Neural progenitor cell (in vitro differentiated cells): ENCODE measurements at regions not wholly inside any gene's neighbourhood (a gene's known extent, or its start where the extent isn't known, plus 50 kb on each side); places are given as distances from the start of the nearest gene placed in this dataset.
A peak's percentile ranks its signal among the peaks of the same experiment; 100 is the strongest.

ENCODE experiments used
- DNase-seq: peaks from one replicate; pipeline ENCODE4 v3.0.0-alpha.2; 2016; ENCODE audit warnings: low spot score
- H2AFZ ChIP-seq: fragments of 200-600 bp; sonication (generic); replicated peaks from 2 replicates; pipeline ENCODE4 v1.6.1; 2016; ENCODE audit warnings: antibody characterized with exemption
- H3F3A ChIP-seq: fragments of 200-600 bp; sonication (generic); 2 replicates; pipeline ENCODE4 v1.6.1; 2016; ENCODE audit warnings: antibody characterized with exemption, low read depth
- H3K27ac ChIP-seq: fragments of 200-600 bp; sonication (generic); 2 replicates; pipeline ENCODE4 v1.5.1; 2016; ENCODE audit warnings: mild to moderate bottlenecking
- H3K27me3 ChIP-seq: fragments of 200-600 bp; sonication (generic); 2 replicates; pipeline ENCODE4 v1.6.1; 2016; ENCODE audit warnings: mild to moderate bottlenecking, moderate library complexity
- H3K36me3 ChIP-seq: fragments of 200-600 bp; sonication (generic); 2 replicates; pipeline ENCODE4 v1.5.1; 2016
- H3K4me1 ChIP-seq: fragments of 200-600 bp; sonication (generic); 2 replicates; pipeline ENCODE4 v1.6.1; 2016; ENCODE audit warnings: mixed run types
- H3K4me2 ChIP-seq: fragments of 200-600 bp; sonication (generic); 2 replicates; pipeline ENCODE4 v1.6.1; 2016
- H3K4me3 ChIP-seq: fragments of 200-600 bp; sonication (generic); 2 replicates; pipeline ENCODE4 v1.5.1; 2016
- H3K79me2 ChIP-seq: fragments of 200-600 bp; sonication (generic); 2 replicates; pipeline ENCODE4 v1.6.1; 2016; ENCODE audit warnings: low read depth
- H3K9ac ChIP-seq: fragments of 200-600 bp; sonication (generic); 2 replicates; pipeline ENCODE4 v1.6.1; 2016
- H3K9me3 ChIP-seq: fragments of 200-600 bp; sonication (generic); 2 replicates; pipeline ENCODE4 v1.5.1; 2016; ENCODE audit warnings: low read depth
- H4K20me1 ChIP-seq: fragments of 200-600 bp; sonication (generic); 2 replicates; pipeline ENCODE4 v1.6.1; 2016; ENCODE audit warnings: low read depth
- H3K27ac Mint-ChIP-seq: 3 replicates; pipeline ENCODE4 v1.8.0; 2021; ENCODE audit warnings: mixed read lengths
- H3K27me3 Mint-ChIP-seq: 2 replicates; pipeline ENCODE4 v1.8.0; 2022; ENCODE audit warnings: low read depth, mild to moderate bottlenecking, inconsistent platforms, moderate library complexity, mixed read lengths; ENCODE audit not compliant: insufficient read depth
- H3K36me3 Mint-ChIP-seq: 3 replicates; pipeline ENCODE4 v1.8.0; 2021; ENCODE audit warnings: mixed read lengths
- H3K4me1 Mint-ChIP-seq: 3 replicates; pipeline ENCODE4 v1.8.0; 2021; ENCODE audit warnings: mixed read lengths
- H3K4me3 Mint-ChIP-seq: 3 replicates; pipeline ENCODE4 v1.8.0; 2021; ENCODE audit warnings: mild to moderate bottlenecking, moderate library complexity, mixed read lengths
- H3K9me3 Mint-ChIP-seq: 3 replicates; pipeline ENCODE4 v1.8.0; 2020; ENCODE audit warnings: mixed read lengths
- EZH2 ChIP-seq: fragments of 200-600 bp; sonication (generic); IDR thresholded peaks from 2 replicates; pipeline ENCODE4 v1.6.1; 2017; ENCODE audit warnings: antibody characterized with exemption, mild to moderate bottlenecking, moderate library complexity
- EZH2phosphoT487 ChIP-seq: fragments of 200-600 bp; sonication (generic); IDR thresholded peaks from 2 replicates; pipeline ENCODE4 v1.6.1; 2017; ENCODE audit warnings: antibody characterized with exemption
- TF ChIP-seq, protein P1 (sequence below): fragments of 200-600 bp; sonication (generic); IDR thresholded peaks from 2 replicates; pipeline ENCODE4 v1.5.1; 2017; ENCODE audit warnings: antibody characterized with exemption, mild to moderate bottlenecking

DNA sequence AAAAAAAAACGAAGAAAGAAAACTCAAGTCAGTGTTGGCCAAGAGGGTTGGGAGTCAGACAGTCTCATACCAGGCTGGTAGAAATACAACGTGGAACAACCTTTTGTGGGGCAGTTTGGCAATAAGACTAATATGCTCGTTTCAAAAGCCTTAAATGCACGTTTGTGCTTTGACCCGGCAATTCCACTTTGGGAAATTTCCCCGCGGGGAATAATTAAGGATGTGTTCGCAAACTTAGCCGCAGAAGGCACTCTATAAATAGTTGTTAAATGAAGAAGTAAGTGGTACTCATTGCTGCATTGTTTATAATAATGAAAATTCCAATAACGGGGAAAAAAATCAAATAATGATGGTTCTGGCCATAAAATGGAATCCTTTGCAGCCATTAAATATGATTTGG, 664.8 kb upstream of the EEF2KMT start:
- no peak overlapping the region for H3K4me3 ChIP-seq
- Mint-ChIP-seq H3K4me1 (no peaks in the 10 kb centered on the region), H3K27ac (no peak overlapping the region), H3K9me3 (peaks cover 2% of the 10 kb centered on the region), H3K27me3 (no peaks in the 10 kb centered on the region), H3K36me3 (no peaks in the 10 kb centered on the region), H3K4me3 (no peak overlapping the region)
- TF ChIP-seq EZH2 (no peak), EZH2phosphoT487 (no peak)
- TF ChIP-seq, protein P1, sequence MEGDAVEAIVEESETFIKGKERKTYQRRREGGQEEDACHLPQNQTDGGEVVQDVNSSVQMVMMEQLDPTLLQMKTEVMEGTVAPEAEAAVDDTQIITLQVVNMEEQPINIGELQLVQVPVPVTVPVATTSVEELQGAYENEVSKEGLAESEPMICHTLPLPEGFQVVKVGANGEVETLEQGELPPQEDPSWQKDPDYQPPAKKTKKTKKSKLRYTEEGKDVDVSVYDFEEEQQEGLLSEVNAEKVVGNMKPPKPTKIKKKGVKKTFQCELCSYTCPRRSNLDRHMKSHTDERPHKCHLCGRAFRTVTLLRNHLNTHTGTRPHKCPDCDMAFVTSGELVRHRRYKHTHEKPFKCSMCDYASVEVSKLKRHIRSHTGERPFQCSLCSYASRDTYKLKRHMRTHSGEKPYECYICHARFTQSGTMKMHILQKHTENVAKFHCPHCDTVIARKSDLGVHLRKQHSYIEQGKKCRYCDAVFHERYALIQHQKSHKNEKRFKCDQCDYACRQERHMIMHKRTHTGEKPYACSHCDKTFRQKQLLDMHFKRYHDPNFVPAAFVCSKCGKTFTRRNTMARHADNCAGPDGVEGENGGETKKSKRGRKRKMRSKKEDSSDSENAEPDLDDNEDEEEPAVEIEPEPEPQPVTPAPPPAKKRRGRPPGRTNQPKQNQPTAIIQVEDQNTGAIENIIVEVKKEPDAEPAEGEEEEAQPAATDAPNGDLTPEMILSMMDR: no peak
- no peaks in the 10 kb centered on the region for H3K9me3 ChIP-seq
- no peaks in the 10 kb centered on the region for H3K4me1 ChIP-seq
- H2AFZ ChIP-seq: no peak overlapping the region
- H3K27ac ChIP-seq: no peak overlapping the region
- no peak for DNase-seq
- no peaks in the 10 kb centered on the region for H3K79me2 ChIP-seq
- H3K4me2 ChIP-seq: no peak overlapping the region
- no peaks in the 10 kb centered on the region for H3F3A ChIP-seq
- no peaks in the 10 kb centered on the region for H4K20me1 ChIP-seq
- H3K36me3 ChIP-seq: no peaks in the 10 kb centered on the region
- H3K27me3 ChIP-seq: no peaks in the 10 kb centered on the region
- no peak overlapping the region for H3K9ac ChIP-seq

DNA sequence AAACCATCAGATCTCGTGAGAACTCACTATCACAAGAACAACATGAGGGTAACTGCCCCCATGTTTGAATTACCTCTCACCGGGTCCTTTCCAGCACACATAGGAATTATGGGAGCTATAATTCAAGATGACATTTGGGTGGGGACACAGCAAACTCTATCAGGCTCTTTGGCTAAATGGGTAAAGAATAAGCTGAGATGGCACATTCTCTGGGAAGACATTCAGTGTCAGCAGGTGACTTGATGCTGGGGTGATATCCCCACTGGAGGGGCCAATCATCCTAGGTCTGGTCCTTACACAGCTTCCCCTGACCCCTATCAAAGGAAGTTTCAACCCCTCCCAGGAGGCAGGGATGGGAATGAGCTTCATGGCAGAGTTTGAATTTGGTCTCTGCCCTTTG, 664.0 kb upstream of the EEF2KMT start:
- H3K9me3 ChIP-seq: no peaks in the 10 kb centered on the region
- Mint-ChIP-seq H3K4me3 (no peak overlapping the region), H3K4me1 (no peaks in the 10 kb centered on the region), H3K36me3 (no peaks in the 10 kb centered on the region), H3K9me3 (no peaks in the 10 kb centered on the region), H3K27me3 (no peaks in the 10 kb centered on the region), H3K27ac (no peak overlapping the region)
- H3K4me2 ChIP-seq: no peak overlapping the region
- TF ChIP-seq EZH2 (no peak), EZH2phosphoT487 (no peak)
- TF ChIP-seq, protein P1: no peak
- DNase-seq: no peak
- no peaks in the 10 kb centered on the region for H3K36me3 ChIP-seq
- no peak overlapping the region for H3K4me3 ChIP-seq
- H3F3A ChIP-seq: no peaks in the 10 kb centered on the region
- no peaks in the 10 kb centered on the region for H3K79me2 ChIP-seq
- H3K27me3 ChIP-seq: no peaks in the 10 kb centered on the region
- no peaks in the 10 kb centered on the region for H3K4me1 ChIP-seq
- H4K20me1 ChIP-seq: no peaks in the 10 kb centered on the region
- no peak overlapping the region for H3K27ac ChIP-seq
- no peak overlapping the region for H2AFZ ChIP-seq
- H3K9ac ChIP-seq: no peak overlapping the region

DNA sequence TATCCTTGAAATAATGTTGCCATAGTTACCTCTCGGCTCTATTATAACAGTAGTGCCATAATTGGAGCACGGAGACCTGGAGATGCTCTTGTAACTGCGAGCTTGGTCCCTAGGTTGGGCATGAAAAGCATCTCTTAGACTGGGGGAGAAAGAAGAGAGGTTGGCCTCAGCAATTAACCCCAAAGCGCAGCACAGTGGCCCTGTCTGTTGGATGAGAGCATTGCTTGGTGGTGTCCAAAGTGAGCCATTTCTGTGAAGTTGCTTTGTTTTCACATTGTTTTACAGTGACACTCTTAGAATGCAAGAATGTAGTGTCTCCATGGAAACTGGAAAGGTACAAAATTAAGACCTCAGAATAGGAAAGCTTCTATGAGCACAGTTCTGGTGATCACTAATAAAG, 660.7 kb upstream of the EEF2KMT start:
- Histone ChIP-seq H2AFZ (no peak overlapping the region), H3F3A (peaks cover 10% of the 10 kb centered on the region), H3K4me1 (peaks cover 9% of the 10 kb centered on the region), H3K27ac (no peak overlapping the region), H3K4me3 (no peak overlapping the region), H3K4me2 (no peak overlapping the region), H3K36me3 (no peaks in the 10 kb centered on the region), H4K20me1 (no peaks in the 10 kb centered on the region), H3K9me3 (no peaks in the 10 kb centered on the region), H3K9ac (no peak overlapping the region), H3K79me2 (no peaks in the 10 kb centered on the region), H3K27me3 (no peaks in the 10 kb centered on the region)
- Mint-ChIP-seq H3K9me3 (no peaks in the 10 kb centered on the region), H3K36me3 (no peaks in the 10 kb centered on the region), H3K4me1 (peaks cover 2% of the 10 kb centered on the region), H3K4me3 (no peak overlapping the region), H3K27ac (no peak overlapping the region), H3K27me3 (peaks cover 7% of the 10 kb centered on the region)
- no peak for DNase-seq
- TF ChIP-seq EZH2phosphoT487 (no peak), EZH2 (no peak)
- TF ChIP-seq, protein P1: no peak

DNA sequence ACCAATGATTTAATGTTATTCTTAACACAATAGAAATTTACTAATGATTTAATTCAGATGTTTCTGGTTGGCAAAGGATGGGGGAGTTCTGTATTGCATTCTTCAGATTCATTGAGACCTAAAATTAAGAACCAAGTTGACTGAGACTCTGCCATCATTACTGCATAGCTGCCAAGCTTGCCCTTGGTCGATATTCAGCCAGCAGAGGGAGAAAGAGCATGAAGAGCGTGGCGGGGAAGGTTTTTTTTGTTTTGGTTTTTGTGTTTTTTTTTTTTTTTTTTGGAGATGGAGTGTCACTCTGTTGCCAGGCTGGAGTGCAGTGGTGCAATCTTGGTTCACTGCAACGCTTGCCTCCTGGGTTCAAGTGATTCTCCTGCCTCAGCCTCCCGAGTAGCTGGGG, 659.4 kb upstream of the EEF2KMT start:
- H4K20me1 ChIP-seq: no peaks in the 10 kb centered on the region
- DNase-seq: peak; percentile 12
- no peaks in the 10 kb centered on the region for H3K79me2 ChIP-seq
- no peaks in the 10 kb centered on the region for H3K36me3 ChIP-seq
- H3K4me2 ChIP-seq: no peak overlapping the region
- no peaks in the 10 kb centered on the region for H3K9me3 ChIP-seq
- H3K27me3 ChIP-seq: no peaks in the 10 kb centered on the region
- TF ChIP-seq, protein P1: peak; percentile 37
- TF ChIP-seq EZH2phosphoT487 (no peak), EZH2 (no peak)
- no peak overlapping the region for H3K4me3 ChIP-seq
- Mint-ChIP-seq H3K9me3 (no peaks in the 10 kb centered on the region), H3K27ac (no peak overlapping the region), H3K4me3 (no peak overlapping the region), H3K27me3 (peaks cover 7% of the 10 kb centered on the region), H3K36me3 (no peaks in the 10 kb centered on the region), H3K4me1 (peaks cover 2% of the 10 kb centered on the region)
- H3K9ac ChIP-seq: no peak overlapping the region
- H3K27ac ChIP-seq: no peak overlapping the region
- no peak overlapping the region for H2AFZ ChIP-seq
- H3F3A ChIP-seq: peaks cover 10% of the 10 kb centered on the region
- H3K4me1 ChIP-seq: peaks cover 13% of the 10 kb centered on the region
